ENCODE measurements at regions not wholly inside any gene's neighbourhood (a gene's known extent, or its start where the extent isn't known, plus 50 kb on each side); places are given as distances from the start of the nearest gene placed in this dataset.

DNA sequence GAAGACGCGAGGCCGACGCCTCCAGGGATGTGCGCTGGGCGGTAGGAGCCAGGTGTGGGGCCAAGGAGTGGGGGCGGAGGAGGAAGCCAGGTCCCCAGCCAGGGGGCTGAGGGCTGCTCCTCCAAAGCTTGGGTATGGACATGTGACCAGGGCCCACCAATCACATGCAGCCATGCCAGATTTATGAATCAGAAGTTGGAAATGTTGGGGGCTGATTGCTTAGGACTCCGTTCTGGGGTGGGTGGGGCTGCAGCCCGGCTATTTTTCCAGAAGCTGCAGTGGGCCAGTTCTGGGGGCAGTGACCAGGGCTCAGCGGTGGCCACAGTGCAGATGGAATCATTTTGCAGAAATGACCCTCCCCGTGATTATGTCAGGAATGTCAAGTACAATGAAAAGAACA, 96.0 kb downstream of the CEBPB start:
- no peak for DNase-seq

DNA sequence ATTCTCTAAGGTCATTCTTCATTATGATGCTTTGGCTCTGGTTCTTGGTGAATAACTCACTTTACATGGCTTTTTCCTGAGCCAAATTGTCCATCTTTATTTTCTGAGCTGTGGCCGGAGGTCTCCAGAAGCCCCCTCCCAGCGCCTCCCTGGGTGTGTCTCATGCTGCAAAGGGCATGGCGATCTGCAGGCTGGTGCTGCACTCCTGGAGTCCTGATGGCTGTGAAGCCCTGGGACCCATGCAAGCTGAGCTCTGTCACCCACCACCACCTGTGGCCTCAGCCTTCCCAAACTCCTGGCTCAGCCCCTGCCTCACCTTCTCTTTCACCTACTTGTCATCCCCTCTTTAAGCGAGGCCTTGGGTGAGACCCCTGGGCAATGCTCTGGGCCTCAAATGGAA, 96.9 kb downstream of the CEBPB start:
- DNase-seq, result no peak

DNA sequence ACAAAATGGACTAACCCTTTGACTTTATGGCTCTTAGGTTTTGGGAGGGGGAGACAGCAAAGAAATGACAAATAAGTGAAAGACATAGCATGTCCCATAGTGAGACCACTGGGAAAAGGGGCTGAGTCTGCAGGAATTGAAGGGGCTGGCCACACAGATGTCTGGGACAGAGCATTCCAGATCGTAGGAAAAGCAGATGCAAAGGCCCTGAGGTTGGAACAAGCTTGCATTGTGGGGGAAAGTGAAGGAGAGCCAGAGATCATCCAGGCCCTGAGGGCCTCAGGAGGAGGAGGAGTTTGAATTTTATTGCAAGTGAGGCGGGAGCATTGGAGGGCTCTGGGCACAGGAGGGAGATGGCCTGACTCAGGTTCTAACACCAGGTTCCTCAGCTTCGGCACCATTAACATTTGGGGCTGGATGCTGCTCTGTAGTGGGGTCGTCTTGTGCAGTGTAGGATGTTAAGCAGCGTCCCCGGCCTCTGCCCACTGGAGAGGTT, 97.5 kb downstream of the CEBPB start:
- no peak for DNase-seq

DNA sequence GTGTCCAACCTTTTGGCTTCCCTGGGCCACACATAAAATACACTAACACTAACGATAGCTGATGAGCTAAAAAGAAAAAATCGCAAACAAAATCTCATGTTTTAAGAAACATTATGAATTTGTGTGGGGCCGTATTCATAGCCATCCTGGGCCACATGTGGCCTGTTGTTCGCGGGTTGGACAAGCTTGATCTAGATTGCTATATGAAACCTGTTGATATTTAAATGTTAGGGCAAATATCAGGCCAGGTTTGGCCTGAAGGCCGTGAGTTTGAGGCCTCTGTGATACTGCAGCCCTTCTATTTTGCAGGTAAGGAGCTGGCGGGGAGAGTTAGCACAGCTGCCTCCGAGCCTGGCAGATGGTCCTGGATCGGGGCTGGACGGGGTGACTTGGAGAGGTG, 99.0 kb downstream of the CEBPB start:
- DNase-seq, result no peak

DNA sequence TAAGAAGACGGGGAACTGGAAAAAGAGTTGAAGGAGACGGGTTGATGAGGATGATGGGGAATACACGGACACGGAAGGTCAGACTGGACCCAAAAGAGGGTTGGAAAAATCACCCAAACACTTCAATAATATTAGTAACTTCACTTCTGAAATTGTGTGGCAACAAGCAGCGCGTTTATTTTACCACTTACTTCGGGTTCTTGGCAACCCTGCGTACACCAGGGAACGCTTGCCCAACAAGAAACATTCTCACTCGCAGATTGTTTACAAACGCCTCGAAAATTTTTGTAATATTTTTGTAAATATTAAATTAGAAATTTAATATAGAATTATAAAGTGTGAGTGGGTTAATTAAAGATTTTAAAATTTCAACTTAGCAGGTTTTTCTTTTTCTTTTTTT, 99.5 kb downstream of the CEBPB start:
- DNase-seq, result no peak

DNA sequence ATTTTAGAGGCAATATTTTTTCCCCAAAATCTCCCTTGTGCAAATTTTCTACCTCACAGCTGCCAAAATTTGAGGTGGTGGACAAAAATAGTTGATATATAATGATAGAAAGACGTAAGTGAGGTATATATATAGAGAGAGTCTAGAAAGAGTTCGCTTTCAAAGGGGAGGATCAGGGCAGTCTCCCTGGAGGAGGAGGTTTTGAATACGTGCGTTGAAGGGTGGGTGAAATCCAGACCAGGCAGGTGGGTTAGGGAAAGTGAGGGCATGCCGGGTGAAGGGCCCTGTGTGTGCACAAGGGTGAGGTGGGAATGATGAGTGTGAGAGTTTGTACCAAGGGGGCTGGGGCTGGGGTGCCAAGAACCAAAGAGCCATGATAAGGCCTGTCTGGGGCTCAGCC, 100.2 kb downstream of the CEBPB start:
- no peak for DNase-seq

DNA sequence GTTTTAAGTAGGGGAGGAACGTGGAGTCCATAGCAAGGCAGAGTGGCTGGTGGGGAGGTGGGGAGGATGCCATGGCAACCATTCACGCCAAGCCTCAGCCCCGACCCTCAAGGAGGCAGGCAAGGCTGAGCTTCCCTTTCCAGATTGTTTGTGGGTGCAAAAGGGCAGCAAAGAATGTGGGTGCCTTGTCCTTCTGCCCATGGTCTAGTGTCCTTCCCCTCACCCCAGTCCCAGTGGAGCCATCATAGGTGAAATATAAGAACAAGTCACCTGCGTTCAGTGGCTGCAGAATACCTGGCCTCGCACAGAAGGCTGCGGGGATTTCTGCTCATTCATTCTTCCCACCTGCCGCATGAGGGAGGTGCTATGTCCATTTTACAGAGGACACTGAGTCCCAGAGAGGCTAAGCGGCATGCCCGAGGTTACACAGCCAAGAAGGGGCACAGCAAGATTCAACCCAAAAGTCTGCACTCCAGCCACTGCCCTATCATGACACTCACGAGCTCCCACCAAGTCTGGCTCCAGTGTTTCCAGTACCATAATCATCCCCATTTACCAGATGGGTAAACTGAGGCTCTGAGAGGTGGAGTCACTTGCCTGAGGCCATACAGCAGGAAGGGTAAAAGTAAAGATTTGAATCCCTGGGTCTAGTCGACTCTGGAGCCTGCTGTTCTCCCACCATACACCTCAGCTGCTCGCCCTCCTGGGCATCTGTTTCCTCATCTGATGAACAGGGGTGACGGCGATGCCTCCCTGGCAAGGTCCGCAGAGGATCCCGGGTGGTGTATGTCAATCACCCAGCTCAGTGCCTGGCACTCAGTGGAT, 100.8 kb downstream of the CEBPB start:
- no peak for DNase-seq

DNA sequence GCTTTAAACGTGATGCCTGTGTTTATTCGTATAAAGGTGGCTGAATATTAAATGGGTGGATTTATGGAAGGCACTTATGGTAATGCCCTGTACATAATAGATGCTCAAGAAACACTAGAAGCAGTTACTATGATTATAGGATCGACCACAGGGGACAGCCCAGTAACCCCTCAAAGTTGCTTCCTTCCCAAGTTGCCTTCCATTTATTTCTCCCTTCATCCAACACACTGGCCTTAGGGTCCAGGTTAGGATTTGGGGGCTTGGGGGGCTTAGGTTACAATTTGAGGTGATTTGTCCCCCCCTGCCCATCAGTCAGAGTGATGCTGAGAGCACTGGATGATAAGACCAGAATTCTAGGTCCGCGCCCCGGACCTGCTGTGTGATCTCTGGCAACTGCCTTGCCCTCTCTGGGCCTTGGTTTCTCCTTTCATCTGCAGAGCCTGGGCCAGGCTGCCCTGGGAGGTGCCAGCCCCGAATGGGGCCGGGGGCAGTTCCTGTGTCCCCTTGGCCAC, 101.5 kb downstream of the CEBPB start:
- DNase-seq, result no peak

DNA sequence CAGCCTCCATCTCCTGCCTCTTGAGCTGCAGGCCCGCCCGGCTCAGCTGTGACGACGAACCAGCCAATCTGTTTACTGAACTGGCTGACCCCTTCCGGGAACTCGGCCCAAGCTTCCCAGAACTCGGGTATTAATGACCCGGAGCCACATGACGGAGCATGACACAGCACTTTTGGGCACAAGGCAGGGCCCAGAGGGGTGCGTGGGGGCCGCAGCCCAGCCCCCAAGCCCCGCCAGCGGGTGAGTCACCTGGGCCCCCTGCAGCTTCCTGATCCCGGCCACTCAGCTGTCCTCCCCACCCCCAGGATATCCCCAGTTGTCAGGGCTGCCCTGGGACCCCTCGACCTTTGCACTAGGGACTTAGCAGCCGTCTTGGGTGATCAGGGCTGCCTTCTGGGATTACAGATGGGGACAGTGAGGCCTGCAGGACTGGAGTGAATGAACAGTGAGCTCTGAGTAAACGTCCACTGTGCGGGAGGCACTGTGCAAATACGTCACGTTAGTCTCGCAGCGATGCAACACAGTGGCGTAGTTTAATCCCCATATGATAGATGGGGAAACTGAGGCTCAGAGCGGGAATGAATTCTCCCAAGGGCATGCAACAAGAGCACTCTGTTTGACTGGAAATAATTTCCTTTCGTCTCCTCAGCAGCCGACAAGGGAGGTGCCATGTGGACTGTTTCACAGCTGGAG, 102.1 kb downstream of the CEBPB start:
- peak; percentile 72 for DNase-seq

DNA sequence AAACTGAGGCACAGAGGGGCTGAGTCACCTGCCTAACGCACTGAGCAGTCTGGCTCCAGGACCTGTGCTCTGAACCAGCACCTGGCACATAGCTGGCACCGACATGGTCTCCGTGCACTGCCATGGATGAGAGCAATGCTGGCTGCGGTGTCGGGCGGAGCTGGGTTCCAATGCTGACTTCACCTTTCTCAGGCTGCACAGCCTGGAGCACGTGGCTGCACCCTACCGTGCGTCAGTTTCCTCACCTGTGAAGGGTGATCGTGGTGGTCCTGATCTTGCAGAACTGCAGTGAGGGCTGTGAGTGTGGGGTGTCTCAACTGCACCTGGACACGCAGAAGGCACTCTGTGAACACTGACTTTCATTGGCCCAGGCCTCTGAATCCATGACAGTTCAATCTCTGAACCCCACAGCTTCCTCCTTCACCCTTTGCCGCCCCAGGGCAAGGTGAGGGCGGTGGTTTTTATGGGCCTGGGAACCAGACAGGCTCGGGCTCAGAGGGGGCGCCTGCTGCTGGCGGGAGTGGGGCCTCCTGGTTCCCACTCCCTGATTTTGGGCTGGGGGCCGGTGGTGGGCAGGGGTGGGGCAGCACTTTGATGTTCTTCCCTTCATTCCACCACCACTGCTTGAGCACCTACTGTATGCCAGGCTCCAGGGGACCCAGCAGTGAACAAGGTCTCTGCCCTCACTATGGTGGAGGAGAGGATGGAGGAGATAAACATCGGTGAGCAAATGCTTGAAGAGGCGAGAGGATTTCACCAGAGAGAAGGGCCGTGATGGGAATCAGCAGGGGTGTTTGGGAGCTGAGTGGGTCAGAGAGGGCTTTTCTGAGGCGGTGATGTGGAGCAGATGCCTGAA, 102.9 kb downstream of the CEBPB start:
- DNase-seq, result no peak

DNA sequence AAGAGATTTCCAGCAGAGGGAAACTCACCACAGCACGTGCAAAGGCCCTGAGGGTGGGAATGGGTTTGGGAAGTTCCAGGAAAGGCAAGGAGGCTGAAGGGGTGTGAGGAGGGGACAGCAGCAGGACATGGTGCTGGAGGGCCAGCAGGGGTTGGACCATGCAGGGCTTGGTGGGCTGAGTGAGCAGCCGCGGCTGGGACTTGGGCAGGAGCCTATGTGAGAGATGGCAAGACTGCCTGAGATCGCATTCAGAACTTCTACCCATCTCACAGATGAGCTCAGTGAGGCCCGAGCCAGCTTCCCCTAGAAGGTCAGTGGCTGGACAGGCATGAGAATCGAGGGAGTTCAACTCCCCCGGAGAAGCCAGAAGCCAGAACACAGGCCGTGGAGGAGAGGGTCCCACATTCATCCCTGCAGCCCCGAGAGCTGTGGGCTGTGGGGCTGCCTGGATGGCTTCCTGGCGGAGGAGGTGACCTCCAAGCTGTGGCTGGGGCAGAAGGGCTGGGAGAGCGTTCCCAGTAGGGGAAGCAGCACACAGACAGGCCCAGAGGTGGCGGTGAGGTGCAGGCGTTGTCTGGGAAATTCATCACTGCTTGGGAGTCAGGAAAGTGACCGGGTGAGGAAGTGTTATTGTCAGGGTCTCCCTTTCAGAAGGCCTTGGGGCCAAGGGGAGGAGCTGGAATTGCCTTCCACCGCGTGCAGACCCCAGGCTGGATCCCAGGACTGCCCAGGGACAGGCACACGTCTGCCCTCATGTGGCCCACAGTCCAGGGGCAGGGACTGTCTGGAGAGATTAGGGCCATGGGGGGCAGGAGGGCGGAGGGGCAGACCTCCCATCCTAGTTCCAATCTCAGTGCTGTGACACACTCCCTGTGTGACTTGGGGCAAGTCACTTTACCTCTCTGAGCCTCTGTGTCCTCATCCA, 103.8 kb downstream of the CEBPB start:
- DNase-seq, result no peak

DNA sequence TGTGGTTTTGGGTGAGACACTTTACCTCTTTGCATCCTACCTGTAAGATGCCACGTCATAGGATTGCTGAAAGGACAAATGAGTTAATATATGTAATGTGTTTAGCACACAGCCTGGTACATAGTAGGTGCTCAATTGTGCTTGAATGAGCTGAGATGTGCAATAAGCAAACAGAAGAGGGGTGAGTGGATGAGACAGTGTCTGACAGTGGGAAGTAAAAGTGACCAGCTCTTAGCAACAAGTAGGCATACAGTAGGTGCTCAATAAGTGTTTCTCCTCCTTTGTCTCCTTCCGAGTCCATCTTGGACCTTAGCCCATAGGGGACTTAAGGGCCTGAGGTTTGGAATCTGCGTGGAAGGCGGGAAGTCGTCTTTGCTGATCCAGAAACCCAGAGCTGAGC, 104.7 kb downstream of the CEBPB start:
- DNase-seq, result no peak

DNA sequence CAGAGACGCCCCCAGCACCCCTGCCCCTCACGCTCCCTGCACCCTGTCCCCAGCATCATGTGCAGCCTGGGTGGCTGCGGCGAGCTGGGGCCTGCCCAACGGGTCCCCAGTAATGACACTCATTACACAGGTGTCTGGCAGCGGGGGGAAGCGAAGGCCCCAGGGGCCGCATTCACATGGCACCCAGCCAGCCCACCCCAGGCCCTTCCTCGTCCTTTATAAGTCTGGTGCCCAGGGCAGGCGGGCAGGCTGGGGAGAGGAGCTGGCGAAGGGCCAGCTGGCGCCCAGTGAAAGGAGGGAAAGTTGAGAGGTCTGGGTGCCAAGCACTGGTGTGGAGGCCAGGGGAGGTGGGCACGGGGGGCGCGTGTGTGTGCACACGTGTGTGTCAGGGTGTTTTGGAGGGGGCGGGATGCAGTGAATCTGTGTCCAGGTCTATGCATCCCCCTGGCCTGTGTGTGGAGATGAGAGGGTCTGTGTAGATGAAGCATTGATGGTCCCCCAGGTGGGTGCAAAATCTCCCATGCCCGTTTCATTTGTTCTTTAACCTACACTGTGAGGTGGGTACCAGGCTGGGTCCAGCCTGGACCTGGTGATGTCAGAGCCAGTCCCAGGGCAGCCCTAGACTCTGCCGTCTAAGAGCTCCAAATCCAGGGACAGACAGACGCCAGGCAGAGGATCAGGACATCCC, 105.3 kb downstream of the CEBPB start:
- no peak for DNase-seq

DNA sequence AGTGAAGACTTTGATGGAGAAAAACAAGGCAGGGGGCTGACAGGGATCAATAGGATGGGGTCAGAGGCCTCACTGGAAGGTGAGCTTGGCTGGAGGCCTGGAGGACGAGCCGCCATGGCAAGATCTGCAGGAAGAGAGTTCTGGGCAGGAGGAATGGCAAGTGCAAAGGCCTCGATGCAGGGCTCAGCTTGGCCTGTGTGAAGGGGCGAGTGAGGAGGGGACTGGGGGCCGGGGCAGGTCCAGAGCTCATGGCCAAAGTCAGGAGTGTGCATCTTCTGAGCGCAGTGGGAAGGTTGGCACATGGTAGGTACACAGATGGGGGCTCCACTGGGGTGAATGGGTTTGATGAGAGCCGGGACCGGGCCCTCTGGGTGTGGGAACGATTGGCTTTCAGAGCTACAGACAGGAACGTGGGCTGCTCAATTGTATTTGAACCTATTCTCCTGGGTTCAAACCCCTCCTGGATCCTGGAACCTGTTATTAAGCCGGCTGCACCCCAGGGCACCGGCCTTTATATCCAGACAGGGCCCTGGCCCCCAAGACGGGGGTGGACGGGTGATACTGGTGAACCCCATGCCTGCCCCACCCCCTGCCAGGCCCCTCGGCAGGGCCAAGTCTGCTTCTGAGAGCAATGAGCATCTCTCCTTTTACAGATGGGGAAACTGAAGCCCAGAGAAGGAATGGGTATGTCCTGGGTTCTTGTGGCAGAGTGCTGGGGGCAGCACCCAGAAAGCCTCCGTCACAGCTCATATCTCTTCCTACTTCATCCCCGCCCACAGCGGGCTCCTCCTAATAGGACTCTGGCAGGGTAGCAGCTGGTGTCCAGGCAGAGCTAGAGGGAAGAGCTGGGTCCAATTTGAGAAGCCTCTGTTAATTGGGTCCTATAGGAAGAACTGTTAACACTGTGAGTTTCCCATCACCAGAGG, 106.1 kb downstream of the CEBPB start:
- no peak for DNase-seq

DNA sequence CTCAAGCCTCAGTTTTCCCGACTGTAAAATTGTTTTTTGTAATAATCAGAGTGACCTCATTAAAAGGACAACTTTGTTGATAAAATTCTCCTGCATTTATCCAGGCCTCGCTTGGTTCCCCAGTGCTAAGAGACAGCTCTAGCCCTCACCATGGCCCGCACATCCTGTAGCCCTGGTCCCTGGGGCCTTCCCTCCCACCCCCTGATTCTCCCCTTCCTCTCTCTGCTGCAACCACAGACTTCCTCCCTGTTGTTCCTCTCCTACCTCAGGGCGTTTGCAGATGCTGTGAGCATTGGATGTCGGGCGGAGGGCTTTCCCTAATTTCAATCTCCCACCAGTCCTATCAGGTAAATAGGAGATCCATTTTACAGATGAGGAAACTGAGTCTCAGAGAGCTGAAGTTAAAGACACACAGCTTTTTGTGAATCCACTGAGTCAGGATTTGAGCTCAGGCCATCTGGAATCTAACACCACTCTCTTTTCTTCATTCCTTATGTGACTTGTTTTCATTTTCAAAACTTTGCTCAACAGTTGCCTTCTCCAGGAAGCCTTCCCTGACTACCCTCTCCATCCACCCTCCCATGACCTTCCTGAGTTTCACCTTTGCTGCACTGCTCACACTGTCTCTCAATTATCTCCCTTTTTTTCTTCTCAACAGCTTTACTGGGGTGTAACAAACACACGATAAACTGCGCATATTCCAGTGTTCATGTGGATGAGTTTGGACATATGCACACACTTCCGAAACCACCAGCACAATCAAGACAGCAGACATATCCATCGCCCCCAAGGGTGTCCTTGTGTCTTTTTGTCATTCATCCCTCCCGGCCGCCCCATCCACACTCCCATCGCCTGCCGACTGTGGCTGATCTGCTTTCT, 107.1 kb downstream of the CEBPB start:
- no peak for DNase-seq

DNA sequence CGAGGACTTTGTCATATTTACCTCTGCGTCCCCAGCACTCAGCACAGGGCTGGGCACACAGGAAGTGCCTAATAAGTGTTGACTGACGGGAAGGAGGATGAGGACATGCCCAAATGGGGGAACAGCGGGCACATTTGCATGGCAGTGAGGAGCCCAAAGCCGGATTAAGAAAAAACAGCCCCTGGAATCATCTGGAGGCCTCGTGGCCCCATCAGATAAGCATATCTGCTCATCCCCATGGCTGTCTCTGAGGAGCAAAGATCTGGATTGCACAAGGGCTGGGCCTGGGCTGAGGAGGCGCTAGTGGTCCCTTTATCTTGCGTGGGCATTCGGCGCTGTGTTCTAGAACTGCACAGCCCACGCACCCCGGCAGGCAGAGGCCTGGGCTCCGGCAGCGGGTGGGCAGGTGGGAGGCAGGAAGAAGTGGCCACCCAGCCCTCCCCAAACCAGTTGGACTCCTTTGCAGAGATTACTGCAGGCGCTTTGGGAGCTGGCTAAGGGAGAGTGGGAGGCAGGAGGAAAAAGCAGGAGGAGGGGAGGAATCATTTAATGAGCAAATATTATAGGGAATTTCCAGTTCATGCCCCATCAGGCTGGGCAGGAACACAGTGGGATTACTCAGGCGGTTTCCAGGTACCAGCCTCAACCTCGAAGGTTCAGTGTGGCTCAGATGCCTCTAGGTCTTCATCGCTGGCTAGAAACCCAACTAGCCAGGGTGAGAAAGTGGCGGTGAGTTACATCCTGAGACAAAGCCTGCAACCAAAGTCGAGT, 108.1 kb downstream of the CEBPB start:
- DNase-seq, result no peak

DNA sequence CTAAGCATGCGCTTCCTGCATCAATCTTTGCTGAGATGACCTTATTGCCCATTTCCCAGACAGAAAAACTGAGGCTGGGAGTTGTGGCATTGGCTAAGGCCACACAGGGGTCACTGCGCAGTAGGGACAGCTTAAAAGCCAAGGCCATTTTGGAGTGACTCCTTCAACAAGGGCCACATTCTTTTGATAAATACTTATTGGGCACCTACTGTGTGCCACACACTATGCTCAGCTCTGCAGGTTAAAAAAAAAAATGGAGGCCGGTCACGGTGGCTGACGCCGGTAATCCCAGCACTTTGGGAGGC, 108.6 kb downstream of the CEBPB start:
- no peak for DNase-seq

DNA sequence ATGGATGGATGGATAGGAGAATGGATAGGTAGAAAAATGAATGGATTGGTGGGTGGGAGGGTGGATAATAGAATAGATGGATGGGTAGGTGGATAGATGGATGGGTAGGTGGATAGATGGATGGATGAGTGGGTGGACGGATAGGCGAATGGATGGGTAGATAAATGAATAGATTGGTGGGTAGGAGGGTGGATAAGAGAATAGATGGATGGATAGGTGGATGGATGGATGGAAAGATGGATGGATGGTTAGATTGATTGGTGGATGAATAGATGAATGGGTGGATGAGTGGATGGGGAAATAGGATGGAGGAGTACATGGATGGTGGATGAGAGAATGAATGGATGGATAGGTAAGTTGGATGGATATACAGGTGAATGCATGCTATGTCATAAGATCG, 110.5 kb downstream of the CEBPB start:
- DNase-seq, result no peak

DNA sequence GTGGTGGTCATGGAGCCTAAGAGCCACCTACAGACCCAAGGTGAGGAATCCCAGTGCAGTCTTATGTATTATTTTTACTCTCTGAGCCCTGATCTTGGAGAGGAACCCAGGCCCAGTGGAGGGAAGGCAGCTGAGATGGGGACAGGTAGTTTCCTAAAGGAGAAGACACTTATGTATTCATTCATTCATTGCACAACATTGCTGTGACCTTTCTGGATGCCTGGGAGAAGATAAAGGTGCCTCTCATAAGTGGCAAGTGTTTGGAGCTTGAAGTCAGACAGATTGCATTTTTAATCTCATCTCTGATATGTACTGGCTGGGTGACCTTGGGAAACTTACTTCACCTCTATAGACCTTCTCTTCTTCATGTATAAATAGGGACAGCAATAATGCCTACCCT, 111.1 kb downstream of the CEBPB start:
- no peak for DNase-seq

Measured in islet precursor cell (in vitro differentiated cells).